ENCODE measurements at regions not wholly inside any gene's neighbourhood (a gene's known extent, or its start where the extent isn't known, plus 50 kb on each side); places are given as distances from the start of the nearest gene placed in this dataset.

DNA sequence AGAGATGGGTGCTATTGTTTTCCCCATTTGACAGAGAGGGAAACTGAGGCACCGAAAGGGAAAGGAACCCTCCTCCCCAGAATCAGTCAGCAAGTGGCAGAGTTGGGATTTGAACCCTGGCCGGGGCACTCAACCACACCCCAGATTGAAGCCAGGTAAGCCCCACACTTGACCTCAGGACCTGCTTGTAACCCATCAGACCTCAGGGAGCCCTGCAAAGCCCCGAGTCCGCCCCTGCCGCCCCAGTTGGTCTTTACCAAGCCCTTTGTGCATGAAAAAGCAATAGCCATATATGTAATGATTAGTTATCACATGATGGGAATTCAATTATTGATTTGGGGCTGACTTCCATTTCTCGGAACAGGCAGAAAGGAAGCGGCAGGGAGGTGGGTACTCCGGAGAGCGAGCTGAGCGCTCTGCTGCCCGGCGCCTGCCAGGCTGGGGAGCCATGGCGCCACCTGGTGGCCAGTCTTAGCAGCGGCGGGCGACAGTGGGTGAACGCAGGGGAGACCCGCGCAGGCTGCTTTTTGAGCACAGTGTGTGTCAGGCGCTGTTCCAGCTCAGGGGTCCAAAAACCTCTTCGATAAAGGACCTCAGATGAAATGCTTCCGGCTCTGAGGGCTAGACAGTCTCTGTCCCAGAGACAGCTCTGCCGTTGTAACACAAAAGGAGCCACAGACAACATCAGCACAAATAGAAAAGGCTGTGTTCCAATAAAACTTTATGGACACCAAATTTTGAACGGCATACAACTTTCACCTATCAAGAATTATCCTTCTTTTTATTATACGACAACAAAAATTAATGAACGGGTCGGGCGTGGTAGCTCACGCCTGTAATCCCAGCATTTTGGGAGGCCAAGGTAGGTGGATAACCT lies 82.9 kb upstream of the CACNA1A start:
- Histone ChIP-seq H3K27me3 (peaks cover 23% of the 10 kb centered on the region), H3K36me3 (no peaks in the 10 kb centered on the region), H3K4me3 (no peak overlapping the region), H3K9me3 (no peaks in the 10 kb centered on the region), H3K4me1 (no peaks in the 10 kb centered on the region), H3K27ac (no peak overlapping the region)
- in situ Hi-C loops (cut with MboI; ENCODE audit: low pct_ligation_motif_present in 1 of 4, low pct_unique_long_range_greater_than_20kb in 1 of 4, low sequenced_read_pairs in 3 of 4) (loop anchor here in 2 of 4 donors (10.0 to 25.0 kb wide), 3 partner anchors 273 to 473 kb away; partner anchors contain the start of genes MISP3 (in 1 of the 2) and PALM3 (in 1 of the 2)), intact Hi-C loops (cut with DNase I; ENCODE audit: low total_unique reads) (loop anchor here (1.0 kb wide), 1 partner anchor 312 kb away; no protein-coding TSS in a partner anchor)
- TF ChIP-seq EP300 (IDR thresholded peaks at IDR 0.05; ENCODE audit: low read depth) (no peak), POLR2A (IDR thresholded peaks at IDR 0.05) (no peak)
- TF ChIP-seq, protein P1, sequence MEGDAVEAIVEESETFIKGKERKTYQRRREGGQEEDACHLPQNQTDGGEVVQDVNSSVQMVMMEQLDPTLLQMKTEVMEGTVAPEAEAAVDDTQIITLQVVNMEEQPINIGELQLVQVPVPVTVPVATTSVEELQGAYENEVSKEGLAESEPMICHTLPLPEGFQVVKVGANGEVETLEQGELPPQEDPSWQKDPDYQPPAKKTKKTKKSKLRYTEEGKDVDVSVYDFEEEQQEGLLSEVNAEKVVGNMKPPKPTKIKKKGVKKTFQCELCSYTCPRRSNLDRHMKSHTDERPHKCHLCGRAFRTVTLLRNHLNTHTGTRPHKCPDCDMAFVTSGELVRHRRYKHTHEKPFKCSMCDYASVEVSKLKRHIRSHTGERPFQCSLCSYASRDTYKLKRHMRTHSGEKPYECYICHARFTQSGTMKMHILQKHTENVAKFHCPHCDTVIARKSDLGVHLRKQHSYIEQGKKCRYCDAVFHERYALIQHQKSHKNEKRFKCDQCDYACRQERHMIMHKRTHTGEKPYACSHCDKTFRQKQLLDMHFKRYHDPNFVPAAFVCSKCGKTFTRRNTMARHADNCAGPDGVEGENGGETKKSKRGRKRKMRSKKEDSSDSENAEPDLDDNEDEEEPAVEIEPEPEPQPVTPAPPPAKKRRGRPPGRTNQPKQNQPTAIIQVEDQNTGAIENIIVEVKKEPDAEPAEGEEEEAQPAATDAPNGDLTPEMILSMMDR (IDR thresholded peaks at IDR 0.05), result peak; percentile 86 to 99 (median 98)
- 25 to 60% methylated on average over 7 to 29 of the region's 29 CpGs for WGBS, 2 donors (ENCODE audit: low coverage in 1 of 2)
- DNase-seq, result peak; percentile 72

DNA sequence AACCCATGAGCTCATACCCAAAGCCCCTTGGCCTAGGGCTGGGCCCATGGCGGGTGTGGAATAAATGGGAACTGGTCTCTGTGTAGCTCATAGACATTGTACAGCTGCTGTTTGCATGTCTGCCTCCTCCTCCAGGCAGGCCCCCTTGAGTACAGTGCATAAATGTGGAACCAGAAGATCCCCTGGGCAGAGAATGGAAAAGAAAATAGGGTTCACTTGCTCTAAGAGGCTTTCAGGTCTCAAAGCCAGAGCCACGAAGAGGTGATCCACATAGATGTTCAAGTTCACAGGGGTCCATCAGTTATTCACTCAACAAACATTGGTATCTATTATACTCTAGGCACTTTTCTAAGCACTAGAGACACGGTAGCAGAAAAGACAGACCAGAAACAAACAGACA lies 79.2 kb upstream of the CACNA1A start:
- in situ Hi-C loops (cut with MboI; ENCODE audit: low pct_ligation_motif_present in 1 of 4, low pct_unique_long_range_greater_than_20kb in 1 of 4, low sequenced_read_pairs in 3 of 4) (loop anchor here in 2 of 4 donors (10.0 to 25.0 kb wide), 3 partner anchors 277 to 477 kb away; partner anchors contain the start of genes MISP3 (in 1 of the 2) and PALM3 (in 1 of the 2)), intact Hi-C loops (cut with DNase I; ENCODE audit: low total_unique reads) (no loop called here)
- no peak for TF ChIP-seq POLR2A (IDR thresholded peaks at IDR 0.05)
- TF ChIP-seq, protein P1 (IDR thresholded peaks at IDR 0.05), result no peak
- no peak for TF ChIP-seq EP300 (IDR thresholded peaks at IDR 0.05; ENCODE audit: low read depth)
- no peak for TF ChIP-seq POLR2AphosphoS5 (IDR thresholded peaks at IDR 0.05)
- Histone ChIP-seq H3K36me3 (no peaks in the 10 kb centered on the region), H3K4me1 (no peaks in the 10 kb centered on the region), H3K27me3 (peaks cover 15% of the 10 kb centered on the region), H3K9me3 (no peaks in the 10 kb centered on the region), H3K4me3 (no peak overlapping the region), H3K27ac (no peak overlapping the region)
- 32 to 68% methylated on average over 2 to 3 of the region's 3 CpGs for WGBS, 2 donors (ENCODE audit: low coverage in 1 of 2)
- no peak for DNase-seq

DNA sequence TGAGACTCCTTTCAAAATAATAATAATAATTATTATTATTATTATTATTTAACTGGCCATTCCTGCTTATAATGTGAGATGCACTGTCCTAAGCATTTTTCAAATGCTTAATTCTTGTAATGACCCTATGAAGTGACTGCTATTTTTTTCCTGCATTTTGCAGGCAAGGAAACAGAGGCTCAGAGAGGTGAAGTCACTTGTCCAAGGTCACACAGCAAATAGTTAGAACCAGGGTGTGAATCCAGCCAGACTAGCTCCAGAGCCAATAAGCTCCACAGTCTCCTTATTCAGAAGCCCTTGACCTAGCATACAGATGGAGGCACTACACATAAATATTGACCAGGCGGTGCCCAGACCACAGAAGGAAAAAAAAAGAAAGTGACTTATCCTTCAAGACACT lies 77.5 kb upstream of the CACNA1A start:
- H3K27ac ChIP-seq, result no peak overlapping the region
- H3K4me1 ChIP-seq, result no peaks in the 10 kb centered on the region
- 67 to 92% methylated on average over 1 of the region's 1 CpG for WGBS, 2 donors (ENCODE audit: low coverage in 1 of 2)
- H3K36me3 ChIP-seq, result no peaks in the 10 kb centered on the region
- no peak for DNase-seq
- TF ChIP-seq POLR2AphosphoS5 (IDR thresholded peaks at IDR 0.05), result no peak
- TF ChIP-seq EP300 (IDR thresholded peaks at IDR 0.05; ENCODE audit: low read depth), result no peak
- TF ChIP-seq POLR2A (IDR thresholded peaks at IDR 0.05), result no peak
- TF ChIP-seq, protein P1 (IDR thresholded peaks at IDR 0.05), result no peak
- H3K4me3 ChIP-seq, result no peak overlapping the region
- peaks cover under 1% of the 10 kb centered on the region for H3K27me3 ChIP-seq
- no peaks in the 10 kb centered on the region for H3K9me3 ChIP-seq
- intact Hi-C loops (cut with DNase I; ENCODE audit: low total_unique reads) (no loop called here), in situ Hi-C loops (cut with MboI; ENCODE audit: low pct_ligation_motif_present in 1 of 4, low pct_unique_long_range_greater_than_20kb in 1 of 4, low sequenced_read_pairs in 3 of 4) (loop anchor here in 2 of 4 donors (10.0 to 25.0 kb wide), 3 partner anchors 279 to 479 kb away; partner anchors contain the start of genes MISP3 (in 1 of the 2) and PALM3 (in 1 of the 2))

DNA sequence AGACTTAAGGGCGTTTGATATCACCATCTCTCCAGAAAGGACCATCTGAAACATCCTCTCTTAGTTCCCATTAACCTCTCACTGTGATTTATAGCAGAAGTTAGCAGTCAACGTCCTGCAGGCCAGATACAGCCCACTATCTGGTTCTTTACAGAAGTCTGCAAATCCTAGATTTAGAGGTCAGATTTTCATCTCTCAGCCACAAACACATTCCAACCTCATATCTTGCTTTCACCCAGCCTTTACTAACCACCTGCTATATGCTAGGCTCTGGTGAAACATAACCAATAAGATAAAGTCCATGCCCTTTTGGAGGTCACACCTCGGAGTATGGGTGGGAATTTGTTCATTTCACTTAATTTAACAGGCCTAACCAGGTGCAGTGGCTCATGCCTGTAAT lies 76.8 kb upstream of the CACNA1A start:
- no peaks in the 10 kb centered on the region for H3K9me3 ChIP-seq
- no peaks in the 10 kb centered on the region for H3K4me1 ChIP-seq
- H3K4me3 ChIP-seq, result no peak overlapping the region
- H3K27me3 ChIP-seq, result no peaks in the 10 kb centered on the region
- intact Hi-C loops (cut with DNase I; ENCODE audit: low total_unique reads) (no loop called here), in situ Hi-C loops (cut with MboI; ENCODE audit: low pct_ligation_motif_present in 1 of 4, low pct_unique_long_range_greater_than_20kb in 1 of 4, low sequenced_read_pairs in 3 of 4) (loop anchor here in 2 of 4 donors (10.0 to 25.0 kb wide), 3 partner anchors 279 to 479 kb away; partner anchors contain the start of genes MISP3 (in 1 of the 2) and PALM3 (in 1 of the 2))
- DNase-seq, result no peak
- WGBS, 2 donors (ENCODE audit: low coverage in 1 of 2), result 0 to 31% methylated on average over 1 to 3 of the region's 3 CpGs
- no peak for TF ChIP-seq POLR2AphosphoS5 (IDR thresholded peaks at IDR 0.05)
- no peak for TF ChIP-seq EP300 (IDR thresholded peaks at IDR 0.05; ENCODE audit: low read depth)
- TF ChIP-seq, protein P1 (IDR thresholded peaks at IDR 0.05), result no peak
- TF ChIP-seq POLR2A (IDR thresholded peaks at IDR 0.05), result no peak
- no peaks in the 10 kb centered on the region for H3K36me3 ChIP-seq
- no peak overlapping the region for H3K27ac ChIP-seq
